Activated CD4-positive, alpha-beta T cell treated with anti-CD3 and anti-CD28 coated beads, Interleukin-2, amount 50 U/mL, for 4 hours (primary cell): ENCODE measurements at regions not wholly inside any gene's neighbourhood (a gene's known extent, or its start where the extent isn't known, plus 50 kb on each side); places are given as distances from the start of the nearest gene placed in this dataset.
"Not testable (repeated sequence)": the region's sequence is repeated elsewhere in the genome, so short reads cannot be mapped to it uniquely, and the experiment has no call there.

Source experiments
- DNase-seq, 2 experiments: peaks; one replicate each; pipeline ENCODE4 v3.0.0-alpha.2; 2020

DNA sequence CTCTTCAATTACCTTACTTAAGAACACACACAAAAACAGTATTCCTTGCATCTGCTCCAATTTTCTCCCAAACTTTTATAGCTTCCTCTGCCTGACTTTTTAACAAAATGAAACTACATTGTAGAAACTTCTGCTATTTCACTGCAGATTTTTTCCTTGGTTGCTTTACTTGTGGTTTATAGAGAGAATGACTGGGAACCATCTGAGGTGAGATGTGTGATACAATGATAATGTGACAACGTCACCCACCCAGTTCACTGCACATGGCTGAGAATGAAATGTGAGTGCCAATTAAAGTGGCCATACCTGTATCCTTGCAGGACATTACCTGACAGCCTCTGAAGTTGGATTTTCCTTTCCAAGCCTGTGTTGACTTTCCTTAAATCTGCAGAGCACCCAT, 258.4 kb downstream of the CD83 start:
- no peak for DNase-seq

DNA sequence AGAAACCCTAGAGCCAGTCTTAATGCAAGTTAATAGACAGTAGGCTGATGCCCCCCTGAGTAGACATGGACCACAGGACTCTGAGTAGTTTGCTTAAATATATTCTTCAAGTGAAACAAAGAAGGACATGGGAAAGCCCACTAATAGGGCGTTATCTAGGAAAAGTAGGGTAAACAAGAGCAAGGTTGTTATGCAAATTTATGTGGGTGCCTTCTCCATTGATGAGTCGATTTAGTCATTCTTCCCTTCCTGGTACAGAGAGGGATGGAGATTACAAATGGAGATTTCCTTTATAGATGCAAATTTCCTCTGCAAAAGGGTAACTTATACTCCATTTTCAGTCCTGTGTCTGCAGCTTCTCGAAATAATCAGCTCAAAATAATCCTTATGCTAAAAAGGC, 262.0 kb downstream of the CD83 start:
- DNase-seq: no peak

DNA sequence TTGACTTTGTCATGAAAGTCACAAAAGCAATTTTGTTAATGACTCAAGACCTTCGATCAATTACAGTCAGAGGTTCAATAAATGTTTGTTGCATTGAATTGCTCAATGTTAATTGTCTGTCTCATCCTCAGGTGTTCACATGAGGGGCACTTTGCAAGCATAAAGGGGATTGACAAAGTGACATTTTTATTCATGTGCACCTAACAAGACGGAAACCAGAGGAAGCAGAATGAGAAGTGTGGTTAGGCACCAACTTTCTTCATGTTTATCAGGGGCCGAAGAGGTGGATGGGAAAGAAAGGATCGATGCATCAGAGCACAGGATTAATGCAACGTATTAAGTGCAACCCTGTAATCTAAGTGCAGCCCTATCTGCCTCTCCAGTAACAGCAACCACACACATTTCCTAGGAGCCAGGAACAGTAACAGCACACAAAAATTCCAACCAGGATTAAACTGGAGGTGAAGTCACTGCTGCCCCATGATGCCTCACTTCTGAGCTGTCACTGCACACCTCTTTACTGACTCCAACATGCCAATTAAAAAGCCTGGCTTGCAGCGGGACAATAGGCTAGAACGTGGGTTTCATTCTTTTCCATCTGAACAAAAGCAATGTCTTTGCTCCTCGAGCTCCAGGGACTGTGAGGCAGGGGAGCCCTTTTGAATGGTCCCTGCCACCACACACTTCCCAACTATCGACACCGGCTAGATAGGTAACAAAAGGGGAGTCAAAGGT, 262.7 kb downstream of the CD83 start:
- no peak for DNase-seq

DNA sequence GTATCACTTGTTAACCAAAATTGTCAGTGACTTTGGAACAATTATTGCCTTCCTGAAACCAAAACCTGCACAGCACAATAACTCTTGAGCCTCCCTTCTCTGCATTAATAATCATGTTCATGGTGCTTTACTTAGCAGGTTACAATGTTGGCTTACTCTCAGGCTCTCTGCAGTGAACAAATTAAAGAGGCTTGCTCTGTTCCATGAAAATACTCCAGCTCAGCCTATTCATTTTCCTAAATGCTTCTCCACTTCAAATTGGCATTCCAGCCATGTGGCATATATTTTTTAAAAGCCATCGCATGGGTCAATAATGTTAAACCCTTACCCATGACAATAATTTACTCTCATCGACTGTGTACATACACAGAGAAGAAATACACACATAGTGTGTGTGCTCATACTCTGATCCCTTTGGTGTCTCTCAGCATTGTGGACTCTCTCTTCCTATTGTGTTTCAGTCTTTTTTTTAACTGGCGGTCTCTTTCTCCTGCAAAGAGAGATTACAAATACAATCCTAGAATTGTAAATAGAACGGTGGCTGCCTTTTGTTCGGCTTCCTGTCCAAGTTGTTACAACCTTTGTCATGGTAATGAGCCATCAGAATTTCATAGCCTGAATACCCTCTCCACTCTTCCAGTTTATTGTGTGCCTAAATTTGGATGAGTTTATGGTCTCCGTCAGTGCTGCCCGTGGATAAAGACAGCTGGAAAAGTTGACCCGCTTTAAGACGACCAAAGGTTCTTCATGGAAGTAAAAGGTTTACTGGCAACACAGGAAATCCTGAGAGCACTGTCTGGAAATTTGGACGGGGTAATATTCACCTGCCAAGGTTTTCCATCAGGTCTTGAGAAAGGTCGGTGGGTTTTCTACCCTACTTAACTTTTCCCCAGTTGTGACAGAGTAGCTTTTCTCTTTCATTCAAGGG, 263.6 kb downstream of the CD83 start:
- no peak for DNase-seq

DNA sequence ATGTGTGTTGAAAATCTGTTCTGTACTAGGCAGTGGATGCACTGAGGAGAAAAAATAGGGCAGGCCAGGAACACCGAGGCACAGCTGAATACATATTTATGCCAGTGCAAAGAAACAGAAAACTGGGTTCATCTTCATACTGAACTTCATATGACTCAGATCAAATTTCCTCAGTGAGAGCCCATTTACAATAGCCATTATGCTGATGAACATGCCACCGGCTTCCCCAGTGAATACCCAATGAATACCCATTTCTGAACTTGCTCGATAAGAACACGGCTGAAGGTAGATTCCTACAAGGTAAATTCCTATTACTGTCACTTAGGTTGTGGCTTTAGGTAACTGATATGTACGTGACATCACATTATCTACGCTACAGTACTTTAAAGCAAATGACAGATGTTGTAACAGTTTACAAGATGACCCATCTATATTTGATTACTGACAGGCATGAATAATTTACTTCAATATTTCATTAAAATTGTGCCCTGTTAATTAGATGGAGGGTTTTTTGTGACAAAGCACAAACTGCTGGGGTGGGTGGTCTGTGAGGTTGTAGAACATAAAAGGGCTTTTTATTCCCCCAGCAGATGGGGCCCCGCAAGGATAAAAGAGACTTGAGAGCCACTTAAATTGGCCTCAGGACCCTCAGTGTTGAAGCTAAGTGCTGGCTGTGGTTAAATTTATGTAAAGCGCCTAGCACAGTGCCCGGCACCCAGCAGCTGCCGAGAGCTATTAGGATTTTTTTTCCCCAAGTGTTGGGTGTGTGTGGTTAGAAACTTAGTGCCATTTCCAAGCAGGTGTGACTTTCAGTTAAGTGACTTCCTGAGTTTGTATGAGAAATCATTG, 264.5 kb downstream of the CD83 start:
- DNase-seq: no peak

DNA sequence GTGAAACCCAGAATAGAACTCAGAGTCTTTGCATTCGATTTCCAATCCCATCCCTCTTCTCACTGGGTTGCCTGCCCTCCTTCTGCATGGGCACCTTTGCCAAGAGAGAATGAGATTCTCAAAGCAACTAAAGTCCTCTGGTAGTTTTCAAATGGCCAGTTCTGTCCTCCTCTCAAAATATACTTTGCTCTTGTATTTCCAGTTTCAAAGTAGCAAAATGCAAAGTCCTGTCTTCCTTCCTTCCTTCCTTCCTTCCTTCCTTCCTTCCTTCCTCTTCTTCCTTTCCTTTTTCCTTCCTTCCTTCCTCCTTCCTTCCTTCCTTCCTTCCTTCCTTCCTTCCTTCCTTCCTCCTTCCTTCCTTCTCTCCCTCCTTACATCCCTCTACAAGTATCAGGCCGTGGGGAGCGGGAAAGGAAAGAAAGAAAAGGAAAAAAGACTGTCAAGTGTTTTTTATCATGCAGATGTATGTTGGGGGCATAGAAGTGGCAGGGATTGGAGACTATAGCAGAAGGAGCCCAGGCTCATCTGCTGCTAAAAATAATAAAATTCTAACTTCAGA, 265.2 kb downstream of the CD83 start:
- no peak for DNase-seq

DNA sequence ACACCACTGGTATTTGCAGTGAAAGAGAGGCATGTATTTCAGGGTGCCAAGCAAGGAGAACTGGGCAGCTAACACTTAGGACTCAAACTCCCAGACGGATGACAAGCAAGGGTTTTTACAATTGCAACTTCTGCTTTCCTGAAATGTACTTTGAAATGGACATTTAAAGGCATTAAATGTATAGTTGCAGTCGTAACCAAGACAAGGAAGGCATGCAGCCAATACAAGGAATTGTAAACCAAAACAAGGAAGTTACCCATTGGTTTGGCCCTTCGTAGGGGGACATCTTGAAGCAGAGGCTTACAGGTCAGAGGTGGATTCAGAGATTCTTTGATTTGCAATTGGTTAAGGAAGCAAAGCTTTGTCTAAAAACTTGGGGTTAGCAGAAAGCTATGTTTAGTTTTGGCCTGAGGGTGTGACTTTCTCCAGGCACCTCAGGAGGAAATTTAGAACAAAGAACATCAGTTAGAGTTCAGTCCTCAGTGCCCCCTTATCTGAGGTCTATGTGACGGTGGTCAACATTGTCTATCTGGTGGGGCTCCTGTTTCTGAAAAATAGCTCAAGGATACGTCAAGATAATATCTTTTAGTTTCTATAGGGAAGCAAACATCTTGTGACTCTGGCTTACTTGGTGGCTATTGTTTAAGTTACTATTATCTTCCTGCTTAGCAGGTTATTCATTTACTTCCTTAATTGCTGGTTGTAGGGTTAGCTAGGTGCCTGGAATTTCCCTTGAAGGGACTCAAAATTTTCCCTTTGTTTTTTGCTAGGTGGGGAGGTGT, 266.0 kb downstream of the CD83 start:
- DNase-seq: no peak

DNA sequence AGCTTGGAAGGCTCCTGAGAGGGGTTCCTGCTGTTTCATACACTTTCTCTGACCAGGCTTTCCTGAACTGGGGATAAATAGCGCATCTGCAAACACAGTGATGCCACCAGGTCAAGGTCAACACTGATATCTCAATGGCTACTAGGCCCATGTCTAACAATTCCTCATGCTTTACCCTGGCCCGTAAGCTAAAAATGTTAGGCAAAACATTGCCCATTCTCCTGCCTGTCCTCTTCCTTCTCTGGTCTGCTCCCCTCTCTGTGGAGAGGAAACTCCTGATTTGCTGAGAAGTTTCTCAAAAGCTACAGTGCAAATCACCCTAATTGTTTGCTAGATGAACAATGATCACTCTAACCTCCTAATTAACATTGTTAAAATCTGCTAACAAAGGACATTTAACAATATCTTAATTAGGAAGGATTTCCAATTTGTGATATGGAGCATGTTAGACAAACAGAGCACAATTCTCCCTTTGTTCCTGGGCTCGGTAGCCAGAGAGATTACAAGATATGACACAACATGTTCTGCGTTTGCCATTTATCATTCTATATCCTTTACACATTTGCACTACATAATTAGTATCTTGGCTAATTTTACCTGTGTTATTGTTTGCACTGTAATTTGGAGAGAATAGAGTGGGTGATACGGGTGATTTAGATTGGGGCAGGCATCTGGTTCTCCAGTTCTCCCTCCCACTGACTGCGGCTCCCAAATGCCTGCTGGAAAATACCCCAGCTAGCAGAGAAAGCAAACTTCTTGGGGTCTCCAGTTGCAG, 266.8 kb downstream of the CD83 start:
- DNase-seq: no peak

DNA sequence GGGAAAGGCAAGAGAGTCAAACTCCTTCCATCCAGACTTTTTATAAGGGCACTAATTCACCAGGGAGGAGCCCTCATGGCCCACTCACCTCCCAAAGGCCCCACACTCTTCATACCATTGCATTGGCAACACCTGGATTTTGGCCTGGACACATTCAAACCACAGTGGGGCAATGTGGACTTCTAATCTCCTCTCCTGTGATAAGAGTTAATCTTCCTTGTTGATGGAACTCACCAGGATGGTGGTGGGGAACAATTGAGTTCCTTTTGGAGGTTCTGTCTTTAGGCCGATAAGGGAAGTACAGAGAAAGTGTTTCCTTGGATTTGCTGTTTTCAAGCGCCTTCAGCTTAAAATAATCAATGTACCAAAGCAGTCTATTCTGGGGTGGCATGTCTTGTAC, 268.7 kb downstream of the CD83 start:
- no peak for DNase-seq

DNA sequence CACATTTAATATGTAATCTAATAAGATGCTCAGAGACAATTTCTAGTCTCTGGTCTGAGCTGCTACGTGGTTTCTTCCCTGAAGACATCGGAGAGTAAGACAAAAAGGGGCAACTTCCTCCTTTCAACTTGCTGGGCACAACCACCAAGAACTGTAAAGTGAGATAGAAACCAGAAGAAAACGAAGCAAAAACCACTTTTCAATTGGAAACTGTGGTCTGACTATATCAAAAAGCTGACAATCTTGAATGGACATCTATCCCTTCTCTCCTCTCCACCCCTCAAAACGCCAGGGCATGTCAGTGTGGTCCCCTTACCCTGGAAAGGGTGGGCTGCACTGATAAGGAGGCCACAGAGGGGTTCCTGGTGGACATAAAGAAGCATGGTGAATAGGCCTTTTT, 269.1 kb downstream of the CD83 start:
- DNase-seq: no peak

DNA sequence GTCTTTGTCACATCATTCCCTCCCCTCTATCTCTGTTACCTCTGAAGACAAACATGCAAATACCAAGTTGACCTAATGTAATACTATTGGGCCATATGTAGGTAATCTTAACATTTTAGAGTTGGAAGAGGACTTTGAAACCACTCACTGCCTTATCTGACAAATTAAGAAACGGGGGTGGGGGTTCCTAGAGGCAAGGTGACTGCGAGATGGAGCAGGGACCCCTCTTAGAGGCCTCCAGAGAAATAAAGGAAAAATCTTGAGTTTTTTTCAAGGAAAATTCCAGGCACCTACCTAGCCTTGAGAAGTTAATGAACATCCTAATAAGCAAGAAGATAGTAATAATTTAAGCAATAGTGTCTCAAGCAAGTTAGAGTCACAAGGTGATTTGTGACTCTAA, 270.8 kb downstream of the CD83 start:
- DNase-seq: no peak

DNA sequence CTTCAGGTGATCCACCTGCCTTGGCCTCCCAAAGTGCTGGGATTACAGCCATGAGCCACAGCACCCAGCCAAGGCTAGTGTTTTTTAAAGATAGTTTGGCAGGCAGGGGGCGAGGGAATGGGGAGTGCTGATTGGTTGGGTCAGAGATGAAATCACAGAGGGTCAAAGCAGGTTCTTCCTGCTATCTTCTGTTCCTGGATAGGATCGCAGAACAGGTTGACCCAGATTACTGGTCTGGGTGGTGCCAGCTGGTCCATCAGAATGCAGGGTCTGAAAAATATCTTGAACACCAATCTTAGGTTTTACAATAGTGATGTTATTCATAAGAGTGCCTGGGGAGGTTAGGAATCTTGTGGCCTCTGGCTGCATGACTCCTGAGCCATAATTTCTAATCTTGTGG, 272.2 kb downstream of the CD83 start:
- DNase-seq: not testable (repeated sequence)

DNA sequence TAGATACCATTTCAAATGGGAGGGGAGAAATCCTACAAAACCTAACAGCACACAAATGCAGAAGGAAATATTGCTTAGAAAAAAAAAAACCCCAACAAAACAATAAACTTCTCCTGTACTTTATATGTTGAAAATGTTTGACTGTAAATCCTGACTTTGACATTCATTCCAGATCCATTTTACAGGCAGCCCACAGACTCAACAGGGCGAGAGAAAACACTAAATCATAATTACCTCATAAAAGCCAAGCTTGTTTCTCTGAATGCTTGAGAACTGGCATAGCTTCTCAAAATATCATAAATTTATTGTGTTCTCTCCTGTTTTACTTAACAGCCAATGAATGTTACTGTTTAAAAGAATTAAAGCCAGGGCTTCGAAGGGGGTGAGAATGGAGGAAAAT, 273.2 kb downstream of the CD83 start:
- DNase-seq: no peak

DNA sequence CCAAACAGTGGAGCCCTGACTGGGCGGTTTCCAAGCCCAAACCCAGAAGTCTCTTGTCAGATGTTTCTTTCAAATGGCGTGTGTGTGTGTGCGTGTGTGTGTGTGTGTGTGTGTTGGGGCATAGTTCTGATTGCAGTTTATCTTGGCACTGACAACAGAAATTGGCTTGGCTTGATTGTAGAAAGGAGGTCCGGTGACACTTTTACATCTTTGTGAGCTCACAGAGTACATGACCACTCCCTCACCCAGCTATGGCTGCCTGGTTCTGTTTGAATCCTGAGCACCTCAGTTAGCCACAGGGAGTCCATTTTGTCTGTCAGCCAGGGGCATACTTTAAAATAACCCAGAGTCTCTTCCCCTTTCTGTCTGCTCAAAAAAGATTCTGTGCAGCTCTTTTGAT, 276.3 kb downstream of the CD83 start:
- no peak for DNase-seq

DNA sequence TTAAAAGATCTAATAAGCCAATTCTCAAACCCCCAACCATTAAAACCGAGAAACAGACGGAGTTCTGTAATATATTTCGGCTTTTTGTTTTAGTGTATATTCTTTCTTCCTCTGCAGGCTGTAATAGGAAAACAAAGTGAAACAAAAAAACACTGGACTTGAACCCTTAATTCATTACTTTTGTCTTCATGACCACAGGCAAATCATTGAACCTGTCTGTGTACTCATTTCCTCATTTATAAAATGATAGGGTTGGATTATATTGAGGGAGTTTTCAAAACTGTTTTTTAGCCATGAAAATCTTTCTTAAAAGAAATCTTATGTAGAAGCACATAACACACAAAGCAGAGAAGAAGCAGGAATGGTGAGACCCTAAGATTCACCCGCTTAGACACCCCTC, 278.8 kb downstream of the CD83 start:
- DNase-seq: no peak

DNA sequence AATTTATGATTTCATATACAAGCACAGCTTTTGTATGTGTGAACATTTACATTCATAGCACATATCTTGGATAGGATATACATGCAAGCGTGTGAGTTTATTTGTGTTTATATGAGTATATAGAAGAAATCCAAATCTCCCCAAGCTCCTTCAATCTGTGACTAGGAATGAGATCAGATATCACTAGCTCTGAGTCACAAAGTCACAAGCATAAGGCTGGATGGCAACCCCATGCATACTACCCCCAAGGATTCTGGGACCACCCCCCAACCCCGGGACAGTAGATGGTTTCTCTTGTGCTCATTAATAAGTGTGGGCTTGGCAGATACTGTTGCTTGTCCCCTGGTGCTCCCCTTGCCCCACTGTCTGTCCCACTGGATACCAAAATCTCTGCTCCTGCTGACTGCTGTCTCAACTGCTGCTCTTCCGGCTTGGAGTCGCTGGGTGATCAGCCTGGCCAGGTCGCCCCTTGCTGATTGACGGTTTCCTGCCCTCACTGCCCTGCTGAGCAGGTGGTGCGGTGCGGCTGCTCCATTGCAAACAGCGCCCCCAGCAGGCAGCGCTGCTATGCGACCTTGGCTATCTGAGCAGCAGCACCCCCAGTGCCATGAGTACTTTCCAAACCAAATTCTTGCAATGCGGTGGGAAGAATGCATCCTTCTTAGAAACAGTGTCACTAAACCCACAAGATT, 279.4 kb downstream of the CD83 start:
- no peak for DNase-seq

DNA sequence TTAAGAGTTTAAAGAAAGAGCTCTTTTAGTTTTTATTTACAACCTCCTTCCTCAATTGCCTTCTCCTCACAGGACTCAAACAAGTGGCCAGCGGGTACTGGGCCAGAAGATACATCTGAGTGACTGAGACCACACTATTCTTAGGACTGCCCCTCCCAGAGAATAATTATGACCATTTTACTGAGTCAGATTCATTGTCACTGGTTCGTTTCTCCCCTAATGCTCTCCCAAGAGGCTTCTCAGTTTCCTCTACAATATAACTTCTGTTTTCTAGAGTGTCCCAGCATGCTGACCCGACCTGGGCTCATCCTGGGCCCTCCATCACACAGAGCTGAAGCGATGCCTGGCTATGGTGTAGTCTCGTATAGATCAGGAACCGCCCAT, 279.9 kb downstream of the CD83 start:
- no peak for DNase-seq

DNA sequence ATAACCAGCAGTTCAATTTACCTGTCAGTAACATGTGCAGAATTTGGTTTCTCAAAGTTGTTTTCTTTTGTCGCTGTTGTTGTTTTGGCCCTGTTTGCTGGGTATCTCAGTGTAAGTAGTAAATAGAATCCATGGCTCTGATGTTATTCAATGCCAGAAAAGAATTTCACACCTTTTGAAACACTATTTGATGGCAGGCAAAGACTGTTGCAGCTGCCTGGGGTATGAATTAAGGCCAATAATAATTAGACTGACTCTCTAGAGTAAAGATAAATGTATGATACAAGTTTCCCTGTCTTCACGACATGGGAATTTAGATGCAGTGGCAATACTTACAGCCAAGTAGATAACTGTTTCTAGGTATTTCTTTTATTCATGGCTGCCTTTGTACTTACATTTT, 281.4 kb downstream of the CD83 start:
- DNase-seq: no peak

DNA sequence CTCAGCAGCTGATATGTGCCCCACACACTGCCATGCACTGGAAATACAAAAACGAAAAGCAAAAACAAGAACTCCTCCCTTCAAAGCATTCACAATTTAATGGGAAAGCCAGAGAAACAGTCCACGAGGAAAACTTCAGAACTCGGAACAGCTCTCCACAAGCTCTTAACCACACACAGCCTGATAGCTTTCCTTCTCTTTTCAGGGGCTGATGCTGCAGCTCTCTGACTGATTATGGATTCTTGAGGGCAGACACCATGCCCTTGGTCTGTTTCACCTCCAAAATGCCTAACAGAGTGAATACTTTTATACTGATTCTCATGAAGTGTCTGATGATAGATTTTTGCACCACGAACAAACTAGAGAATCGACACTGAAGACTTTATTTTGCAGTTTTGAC, 282.1 kb downstream of the CD83 start:
- no peak for DNase-seq

DNA sequence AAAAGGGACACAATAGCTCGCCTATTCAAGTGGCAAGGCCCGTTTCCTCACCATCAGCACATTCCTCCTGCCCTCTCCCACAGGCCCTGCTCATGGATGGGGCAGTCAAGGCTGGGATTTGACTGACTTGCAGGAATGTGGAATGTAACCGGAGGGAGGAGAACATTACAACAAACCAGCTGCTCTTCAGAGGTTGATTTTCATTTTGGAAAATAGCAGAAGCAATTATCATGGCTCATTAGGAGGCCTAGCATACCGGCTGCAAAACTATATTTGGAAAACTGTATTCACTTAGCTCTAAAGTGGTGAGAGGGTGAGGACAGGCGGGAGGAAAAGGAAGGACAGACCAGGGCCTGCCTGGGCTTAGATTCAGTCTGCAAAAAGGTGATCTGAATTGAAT, 283.7 kb downstream of the CD83 start:
- DNase-seq: no peak
